H9 (cell line): ENCODE measurements at regions not wholly inside any gene's neighbourhood (a gene's known extent, or its start where the extent isn't known, plus 50 kb on each side); places are given as distances from the start of the nearest gene placed in this dataset.
"Not testable (repeated sequence)": the region's sequence is repeated elsewhere in the genome, so short reads cannot be mapped to it uniquely, and the experiment has no call there.

Source experiments
- DNase-seq: peaks from one replicate; pipeline ENCODE4 v3.0.0-alpha.2; 2017
- H2AFZ ChIP-seq: one replicate; pipeline ENCODE4 v1.6.1; 2013; ENCODE audit warnings: mild to moderate bottlenecking, low read length, control low read depth, moderate library complexity
- H2AK5ac ChIP-seq: 2 replicates; pipeline ENCODE4 v1.6.1; 2013; ENCODE audit warnings: low read length, control low read depth, mixed read lengths; ENCODE audit not compliant: insufficient read length
- H2BK120ac ChIP-seq: one replicate; pipeline ENCODE4 v1.6.1; 2013; ENCODE audit warnings: low read depth, mild to moderate bottlenecking, low read length, control low read depth, inconsistent platforms; ENCODE audit not compliant: poor library complexity, severe bottlenecking
- H2BK12ac ChIP-seq: 2 replicates; pipeline ENCODE4 v1.6.1; 2013; ENCODE audit warnings: low read length, control low read depth, mixed read lengths, low read depth; ENCODE audit not compliant: insufficient read length
- H2BK15ac ChIP-seq: 2 replicates; pipeline ENCODE4 v1.6.1; 2013; ENCODE audit warnings: low read depth, low read length, control low read depth
- H2BK20ac ChIP-seq: one replicate; pipeline ENCODE4 v1.6.1; 2013; ENCODE audit warnings: low read depth, mild to moderate bottlenecking, low read length, control low read depth, inconsistent platforms; ENCODE audit not compliant: poor library complexity, severe bottlenecking
- H2BK5ac ChIP-seq: 2 replicates; pipeline ENCODE4 v1.6.1; 2013; ENCODE audit warnings: low read length, control low read depth, mixed read lengths; ENCODE audit not compliant: insufficient read length
- H3K14ac ChIP-seq: 2 replicates; pipeline ENCODE4 v1.6.1; 2013; ENCODE audit warnings: low read length, control low read depth; ENCODE audit not compliant: insufficient read depth
- H3K18ac ChIP-seq: 2 replicates; pipeline ENCODE4 v1.6.1; 2013; ENCODE audit warnings: low read depth, mild to moderate bottlenecking, mixed read lengths, low read length, control low read depth; ENCODE audit not compliant: insufficient read length
- H3K23ac ChIP-seq: 2 replicates; pipeline ENCODE4 v1.6.1; 2013; ENCODE audit warnings: low read length, control low read depth, mixed read lengths, low read depth; ENCODE audit not compliant: insufficient read length
- H3K23me2 ChIP-seq: 2 replicates; pipeline ENCODE4 v1.6.1; 2013; ENCODE audit warnings: low read depth, mild to moderate bottlenecking, mixed read lengths, low read length, control low read depth; ENCODE audit not compliant: insufficient read length, poor library complexity, severe bottlenecking
- H3K27ac ChIP-seq: 2 replicates; pipeline ENCODE4 v1.5.1; 2013; ENCODE audit warnings: low read length, control low read depth, mixed read lengths, low read depth; ENCODE audit not compliant: insufficient read length
- H3K27me3 ChIP-seq: 2 replicates; pipeline ENCODE4 v1.6.1; 2013; ENCODE audit warnings: low read length, control low read depth, inconsistent platforms; ENCODE audit not compliant: insufficient read depth
- H3K4ac ChIP-seq: 2 replicates; pipeline ENCODE4 v1.6.1; 2013; ENCODE audit warnings: low read depth, mild to moderate bottlenecking, control low read depth, inconsistent platforms, low read length, moderate library complexity
- H3K4me1 ChIP-seq: 2 replicates; pipeline ENCODE4 v1.6.1; 2013; ENCODE audit warnings: low read length, control low read depth, inconsistent platforms; ENCODE audit not compliant: insufficient read depth
- H3K4me2 ChIP-seq: 2 replicates; pipeline ENCODE4 v1.6.1; 2013; ENCODE audit warnings: low read length, control low read depth, mixed read lengths; ENCODE audit not compliant: insufficient read length, insufficient read depth
- H3K56ac ChIP-seq: 2 replicates; pipeline ENCODE4 v1.6.1; 2013; ENCODE audit warnings: low read depth, mild to moderate bottlenecking, mixed read lengths, low read length, control low read depth; ENCODE audit not compliant: insufficient read length
- H3K79me1 ChIP-seq: 2 replicates; pipeline ENCODE4 v1.6.1; 2013; ENCODE audit warnings: low read depth, mild to moderate bottlenecking, moderate library complexity, low read length, control low read depth, inconsistent platforms; ENCODE audit not compliant: insufficient read depth, poor library complexity, severe bottlenecking
- H3K79me2 ChIP-seq: 2 replicates; pipeline ENCODE4 v1.6.1; 2013; ENCODE audit warnings: low read length, control low read depth, inconsistent platforms; ENCODE audit not compliant: insufficient read depth
- H3K9ac ChIP-seq: 2 replicates; pipeline ENCODE4 v1.6.1; 2013; ENCODE audit warnings: low read length, control low read depth, mixed read lengths; ENCODE audit not compliant: insufficient read length; ENCODE audit errors: extremely low read depth
- H3K9me3 ChIP-seq: one replicate; pipeline ENCODE4 v1.6.1; 2013; ENCODE audit warnings: low read depth, low read length, inconsistent platforms; ENCODE audit not compliant: control insufficient read depth
- H3T11ph ChIP-seq: one replicate; pipeline ENCODE4 v1.6.1; 2013; ENCODE audit warnings: mild to moderate bottlenecking, low read length, control low read depth, inconsistent platforms
- H4K20me1 ChIP-seq: one replicate; pipeline ENCODE4 v1.6.1; 2013; ENCODE audit not compliant: control insufficient read depth, insufficient read length, insufficient read depth
- H4K5ac ChIP-seq: 2 replicates; pipeline ENCODE4 v1.6.1; 2013; ENCODE audit warnings: low read depth, mild to moderate bottlenecking, mixed read lengths, low read length, control low read depth; ENCODE audit not compliant: insufficient read length
- H4K8ac ChIP-seq: replicated peaks from 2 replicates; pipeline ENCODE4 v1.6.1; 2013; ENCODE audit warnings: low read length, control low read depth, mixed read lengths, low read depth; ENCODE audit not compliant: insufficient read length
- H4K91ac ChIP-seq: 2 replicates; pipeline ENCODE4 v1.6.1; 2013; ENCODE audit warnings: low read depth, mild to moderate bottlenecking, moderate library complexity, mixed read lengths, low read length, control low read depth; ENCODE audit not compliant: insufficient read length
- H3K27ac Mint-ChIP-seq, 3 experiments: 2 replicates in 2 of 3; 3 replicates in 1 of 3; pipeline ENCODE4 v1.8.0; 2020 to 2021; ENCODE audit warnings: mixed read lengths in 3 of 3, mild to moderate bottlenecking in 1 of 3, moderate library complexity in 1 of 3
- H3K27me3 Mint-ChIP-seq: 2 replicates; pipeline ENCODE4 v1.8.0; 2021; ENCODE audit warnings: low read depth, mild to moderate bottlenecking, moderate library complexity, mixed read lengths
- H3K36me3 Mint-ChIP-seq, 3 experiments: 2 replicates in 2 of 3; 3 replicates in 1 of 3; pipeline ENCODE4 v1.8.0; 2020 to 2021; ENCODE audit warnings: low read depth in 3 of 3, mixed read lengths in 3 of 3; ENCODE audit not compliant: insufficient read depth in 1 of 3
- H3K4me1 Mint-ChIP-seq, 2 experiments: 2 replicates each; pipeline ENCODE4 v1.8.0; 2020; ENCODE audit warnings: mixed read lengths in 2 of 2
- H3K4me3 Mint-ChIP-seq, 2 experiments: 2 replicates in 1 of 2; 3 replicates in 1 of 2; pipeline ENCODE4 v1.8.0; 2020 to 2021; ENCODE audit warnings: mild to moderate bottlenecking in 2 of 2, mixed read lengths in 2 of 2, moderate library complexity in 1 of 2
- H3K9me3 Mint-ChIP-seq, 2 experiments: 2 replicates in 1 of 2; 3 replicates in 1 of 2; pipeline ENCODE4 v1.8.0; 2020; ENCODE audit warnings: mild to moderate bottlenecking in 2 of 2, mixed read lengths in 2 of 2, moderate library complexity in 1 of 2
- CTCF ChIP-seq: fragments of 200-600 bp; sonication (generic); conservative IDR thresholded peaks from 3 replicates; pipeline ENCODE4 v1.8.0; 2021; ENCODE audit warnings: antibody characterized with exemption, mild to moderate bottlenecking
- WGBS: extraction: QIAGEN DNeasy Blood & Tissue Kit; methylation state at CpG from one replicate; pipeline ENCODE4 v1.1.7; 2013; ENCODE audit warnings: missing lambda C conversion rate, low lambda C conversion rate, mixed read lengths; ENCODE audit not compliant: insufficient read length; ENCODE audit errors: extremely low coverage; 5-methylcytosine and 5-hydroxymethylcytosine counted together

GRCh38 chr18:1849386-1849785 lies 721.9 kb downstream of the METTL4 start:
- H2AFZ ChIP-seq = no peak overlapping the region
- H3K4me1 ChIP-seq = no peaks in the 10 kb centered on the region; the same call in 1 of the 2 replicates
- no peak overlapping the region for H3K18ac ChIP-seq
- H3K27me3 ChIP-seq = no peaks in the 10 kb centered on the region
- H2BK20ac ChIP-seq = no peak overlapping the region
- no peak overlapping the region for H4K91ac ChIP-seq
- no peak for DNase-seq
- H3K79me1 ChIP-seq = no peaks in the 10 kb centered on the region
- no peak overlapping the region for H3K27ac Mint-ChIP-seq
- H3K27ac ChIP-seq = no peak overlapping the region
- H3K27me3 Mint-ChIP-seq = no peaks in the 10 kb centered on the region; the same call in 1 of the 2 replicates
- peaks cover 0 to under 1% of the 10 kb centered on the region in 2 experiments; a peak in 1 of 5 replicates for H3K9me3 Mint-ChIP-seq
- no peak overlapping the region for H3K14ac ChIP-seq
- H3K23ac ChIP-seq = no peak overlapping the region
- no peak overlapping the region for H2BK12ac ChIP-seq
- no peak overlapping the region for H3K56ac ChIP-seq
- no peak overlapping the region for H4K8ac ChIP-seq
- H3K9me3 ChIP-seq = no peaks in the 10 kb centered on the region
- no peak overlapping the region for H2BK15ac ChIP-seq
- no peak for TF ChIP-seq CTCF
- no CpG with 5 or more reads among the region's 6 CpGs for WGBS
- H3K4ac ChIP-seq = no peak overlapping the region
- H4K5ac ChIP-seq = no peak overlapping the region
- no peak overlapping the region for H2BK120ac ChIP-seq
- H3K4me3 Mint-ChIP-seq = no peak overlapping the region
- no peaks in the 10 kb centered on the region for H3K23me2 ChIP-seq
- H4K20me1 ChIP-seq = no peaks in the 10 kb centered on the region
- no peak overlapping the region for H2AK5ac ChIP-seq
- H3K36me3 Mint-ChIP-seq = no peaks in the 10 kb centered on the region
- H2BK5ac ChIP-seq = no peak overlapping the region
- H3K79me2 ChIP-seq = no peaks in the 10 kb centered on the region
- no peak overlapping the region for H3K9ac ChIP-seq
- no peak overlapping the region for H3T11ph ChIP-seq
- no peaks in the 10 kb centered on the region for H3K4me1 Mint-ChIP-seq
- no peak overlapping the region for H3K4me2 ChIP-seq

DNA sequence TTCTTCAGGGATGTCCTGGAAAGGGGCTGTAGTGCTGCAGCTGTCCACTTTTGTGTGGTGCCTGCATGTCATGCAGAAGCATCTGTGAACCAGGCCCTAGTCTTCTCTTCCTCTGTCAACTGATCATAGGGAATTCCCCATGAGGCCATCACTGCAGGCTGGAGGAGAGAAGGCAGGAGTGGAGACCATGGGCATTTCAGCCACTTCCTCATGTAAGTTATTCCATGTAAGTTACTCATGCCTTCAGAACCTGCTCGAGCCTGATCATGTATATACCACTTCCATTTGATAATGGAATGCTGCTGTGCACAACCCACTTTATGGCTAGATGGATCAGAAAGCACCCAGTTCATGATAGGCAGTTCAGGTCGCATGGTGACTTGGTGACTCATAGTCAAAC lies 714.0 kb downstream of the METTL4 start:
- H3K79me2 ChIP-seq, H3K4me1 Mint-ChIP-seq, H3K4me3 Mint-ChIP-seq, H4K8ac ChIP-seq, H2AFZ ChIP-seq, H4K5ac ChIP-seq, H3K4ac ChIP-seq, H3K9me3 ChIP-seq, H2BK20ac ChIP-seq, DNase-seq, H3K56ac ChIP-seq, H3T11ph ChIP-seq, H3K27me3 Mint-ChIP-seq, H3K79me1 ChIP-seq, H2BK12ac ChIP-seq, H2BK5ac ChIP-seq, H2BK15ac ChIP-seq, H3K9me3 Mint-ChIP-seq, H3K23ac ChIP-seq, H3K27ac Mint-ChIP-seq, H3K18ac ChIP-seq, H3K14ac ChIP-seq, H3K27me3 ChIP-seq, H3K36me3 Mint-ChIP-seq, H2AK5ac ChIP-seq, H3K27ac ChIP-seq, H4K91ac ChIP-seq, H3K4me1 ChIP-seq, H4K20me1 ChIP-seq, H2BK120ac ChIP-seq, H3K9ac ChIP-seq, H3K4me2 ChIP-seq, H3K23me2 ChIP-seq: not testable (repeated sequence)
- WGBS = no CpG with 5 or more reads among the region's 2 CpGs
